ENCODE measurements at regions not wholly inside any gene's neighbourhood (a gene's known extent, or its start where the extent isn't known, plus 50 kb on each side); places are given as distances from the start of the nearest gene placed in this dataset.
"Not testable (repeated sequence)": the region's sequence is repeated elsewhere in the genome, so short reads cannot be mapped to it uniquely, and the experiment has no call there.

DNA sequence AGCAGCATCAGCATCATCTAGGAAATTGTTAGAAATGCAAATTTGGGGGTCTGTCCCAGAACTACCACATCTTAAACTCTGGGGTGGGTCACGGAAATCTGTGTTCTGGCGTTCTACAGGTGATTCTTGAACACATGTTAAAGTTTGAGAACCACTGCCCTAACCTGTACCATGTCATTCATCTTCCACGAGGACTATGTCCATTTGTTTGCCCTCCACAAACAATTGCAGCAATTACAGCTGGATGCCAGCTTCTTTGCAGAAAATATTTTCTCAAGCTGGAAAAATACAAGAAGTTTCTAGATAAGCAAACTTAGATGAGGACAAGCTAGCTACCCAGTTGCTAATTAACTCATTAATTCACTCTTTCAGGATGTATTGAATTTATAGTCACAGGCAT is 54.1 kb downstream of the MAFB start:
- DNase-seq (ENCODE audit: low read depth in 4 of 4, low spot score in 3 of 4), result no peak

DNA sequence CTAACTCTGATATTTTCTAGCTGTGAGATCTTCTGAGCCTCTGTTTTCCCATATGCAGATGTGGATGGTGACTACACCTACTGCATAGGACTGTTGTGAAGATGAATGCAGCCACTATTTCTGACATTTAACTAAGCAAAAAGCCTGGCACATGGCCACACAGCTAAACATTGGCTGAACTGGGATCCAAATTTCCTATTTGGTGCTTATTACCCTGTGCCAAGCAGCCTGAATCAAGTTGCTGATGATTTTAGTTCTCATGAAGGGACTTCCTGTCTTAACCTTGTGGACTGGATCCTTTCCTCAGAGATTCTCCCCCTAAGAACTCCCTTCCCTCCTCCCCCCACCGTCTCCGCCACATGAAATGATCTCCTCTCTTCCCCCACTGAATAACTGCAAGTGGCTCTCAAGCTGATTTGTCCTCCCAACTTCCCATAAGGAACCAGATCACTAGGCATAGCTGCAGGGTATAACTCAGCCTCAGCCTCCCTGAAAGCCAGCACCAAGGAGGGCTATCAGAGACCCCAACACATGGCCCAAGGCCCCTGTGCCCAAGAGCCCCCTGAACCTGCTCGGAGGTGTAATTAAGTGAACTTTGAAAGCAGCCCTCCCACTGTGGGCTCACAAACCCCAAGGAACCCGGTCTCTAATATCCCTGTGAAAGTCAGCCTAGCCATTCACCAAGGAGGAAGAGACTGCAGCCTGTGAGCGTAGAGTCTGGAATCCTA is 55.7 kb downstream of the MAFB start:
- DNase-seq (ENCODE audit: low read depth in 4 of 4, low spot score in 3 of 4), result no peak

DNA sequence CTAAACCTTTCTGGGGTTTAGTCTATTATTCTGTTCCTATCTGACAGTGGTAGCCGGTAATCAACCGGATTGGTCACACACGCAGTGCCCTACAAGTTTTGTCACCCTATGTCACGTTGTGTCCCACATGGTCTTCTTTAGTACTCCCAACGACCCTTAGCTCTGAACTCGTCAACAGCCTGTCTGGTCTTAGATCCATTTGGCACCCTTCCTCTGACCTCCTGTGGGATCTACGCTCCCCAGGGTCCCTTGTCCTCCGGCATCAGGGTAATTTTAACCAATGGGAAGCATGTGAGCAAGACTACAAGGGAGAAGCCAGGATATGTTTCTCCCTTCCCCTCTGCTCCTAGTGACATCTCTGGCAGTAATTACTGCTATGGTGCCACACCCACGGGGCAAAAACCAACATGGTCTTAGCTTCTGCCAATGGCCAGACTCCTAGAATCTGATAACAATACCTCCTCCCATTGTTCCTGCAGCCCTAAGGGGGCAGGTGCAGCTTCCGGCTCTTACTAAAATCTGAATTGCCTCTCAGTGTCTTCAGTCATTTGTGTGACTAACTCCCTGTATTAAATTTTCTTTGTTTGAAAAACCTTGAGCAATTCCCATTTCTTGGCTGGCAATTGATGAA is 56.6 kb downstream of the MAFB start:
- no peak for DNase-seq (ENCODE audit: low read depth in 4 of 4, low spot score in 3 of 4)

DNA sequence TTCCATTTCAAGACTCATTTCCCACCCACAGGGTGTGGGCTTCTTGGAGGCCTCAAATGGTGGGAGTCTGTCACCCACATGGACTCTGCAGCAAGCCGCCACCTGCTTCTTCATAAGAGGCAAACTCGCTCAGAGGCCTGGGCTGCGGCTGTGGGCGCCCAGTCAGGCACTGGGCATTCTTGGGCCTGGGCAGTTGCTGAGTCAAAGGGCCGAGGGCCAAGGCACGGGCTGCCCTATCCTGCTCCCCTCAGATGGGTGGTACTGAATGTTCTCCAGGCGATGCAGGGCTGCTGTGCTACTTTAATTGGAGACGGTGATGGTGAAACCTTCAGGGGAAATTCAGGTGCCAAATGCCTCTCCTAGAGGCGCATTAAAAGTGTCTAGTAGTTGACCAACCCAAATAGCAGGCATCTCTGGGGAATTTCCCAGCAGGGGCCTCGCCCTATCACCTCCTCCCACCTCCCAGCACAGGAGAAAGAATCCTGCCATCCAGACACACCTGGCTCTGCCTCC is 57.9 kb downstream of the MAFB start:
- no peak for DNase-seq (ENCODE audit: low read depth in 4 of 4, low spot score in 3 of 4)

GRCh38 chr20:40630713-40631112 is 58.3 kb downstream of the MAFB start:
- DNase-seq (ENCODE audit: low read depth in 4 of 4, low spot score in 3 of 4), result no peak

DNA sequence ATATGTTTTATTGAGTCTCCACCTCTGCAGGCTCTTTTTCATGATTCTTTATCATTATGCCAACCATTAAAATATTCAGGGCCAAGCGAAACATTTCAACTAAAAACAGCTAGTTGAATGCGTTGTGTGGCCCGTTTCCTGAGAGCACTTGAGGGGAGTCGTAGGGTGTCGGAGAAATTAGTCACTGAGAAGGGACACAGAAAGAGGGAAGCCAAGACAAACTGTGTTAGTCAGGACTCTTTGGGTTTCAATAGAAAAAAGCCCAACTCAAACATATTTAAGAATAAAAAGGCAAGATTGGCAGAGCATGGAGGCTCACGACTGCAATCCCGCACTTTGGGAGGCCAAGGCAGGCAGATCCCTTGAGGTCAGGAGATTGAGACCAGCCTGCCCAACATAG is 58.9 kb downstream of the MAFB start:
- DNase-seq (ENCODE audit: low read depth in 4 of 4, low spot score in 3 of 4), result no peak

GRCh38 chr20:40628877-40629276 is 60.2 kb downstream of the MAFB start:
- DNase-seq (ENCODE audit: low read depth in 4 of 4, low spot score in 3 of 4), result no peak

DNA sequence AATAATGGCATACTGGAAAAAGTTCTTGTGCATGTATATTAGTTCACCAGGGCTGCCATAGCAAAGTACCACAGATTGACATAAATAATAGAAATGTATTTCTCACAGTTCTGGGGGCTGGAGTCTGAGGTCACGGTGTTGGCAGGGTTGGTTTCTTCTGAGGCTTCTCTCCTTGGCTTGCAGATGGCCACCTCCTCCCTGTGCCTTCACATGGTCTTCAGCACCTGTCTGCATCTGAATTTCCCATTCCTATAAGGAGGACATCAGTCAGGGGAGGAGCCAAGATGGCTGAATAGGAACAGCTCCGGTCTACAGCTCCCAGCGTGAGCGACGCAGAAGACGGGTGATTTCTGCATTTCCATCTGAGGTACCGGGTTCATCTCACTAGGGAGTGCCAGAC is 70.0 kb downstream of the MAFB start:
- DNase-seq (ENCODE audit: low read depth in 4 of 4, low spot score in 3 of 4), result not testable (repeated sequence)

DNA sequence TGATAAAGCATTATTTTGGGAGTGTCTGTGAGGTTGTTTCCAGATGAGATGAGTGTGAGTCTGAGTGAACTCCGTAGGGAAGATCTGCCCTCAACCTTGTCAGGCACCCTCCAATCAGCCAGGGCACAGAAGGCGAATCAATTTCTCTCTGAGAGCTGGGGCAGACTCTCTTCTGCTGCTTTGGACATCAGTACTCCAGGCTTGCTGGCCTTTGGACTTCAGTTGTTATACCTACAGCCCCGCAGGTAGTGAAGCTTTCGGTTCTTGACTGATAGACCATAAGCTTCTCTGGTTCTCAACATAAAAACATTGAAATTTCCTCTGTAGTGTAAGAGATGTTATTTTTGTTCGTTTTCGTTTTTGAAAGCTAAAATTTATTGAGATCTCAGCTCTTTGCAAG is 71.4 kb downstream of the MAFB start:
- no peak for DNase-seq (ENCODE audit: low read depth in 4 of 4, low spot score in 3 of 4)

DNA sequence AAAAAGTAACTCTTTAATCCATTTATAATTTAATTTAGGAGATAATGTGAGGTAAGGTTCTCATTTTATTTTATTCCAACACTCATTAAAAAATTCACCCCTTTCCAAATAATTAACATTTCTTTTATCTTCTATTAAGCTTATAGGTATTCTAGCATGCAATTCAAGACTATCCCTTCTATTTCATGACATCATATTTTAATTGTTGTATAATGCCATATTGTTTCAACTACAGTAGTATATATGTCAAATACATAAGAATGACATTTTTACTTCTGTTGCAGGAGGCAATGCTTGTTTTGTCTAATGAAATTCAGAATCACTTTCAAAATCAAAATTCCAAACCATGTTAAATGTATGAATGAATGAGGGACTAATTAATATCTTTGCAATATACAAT is 76.2 kb downstream of the MAFB start:
- DNase-seq (ENCODE audit: low read depth in 4 of 4, low spot score in 3 of 4), result no peak

DNA sequence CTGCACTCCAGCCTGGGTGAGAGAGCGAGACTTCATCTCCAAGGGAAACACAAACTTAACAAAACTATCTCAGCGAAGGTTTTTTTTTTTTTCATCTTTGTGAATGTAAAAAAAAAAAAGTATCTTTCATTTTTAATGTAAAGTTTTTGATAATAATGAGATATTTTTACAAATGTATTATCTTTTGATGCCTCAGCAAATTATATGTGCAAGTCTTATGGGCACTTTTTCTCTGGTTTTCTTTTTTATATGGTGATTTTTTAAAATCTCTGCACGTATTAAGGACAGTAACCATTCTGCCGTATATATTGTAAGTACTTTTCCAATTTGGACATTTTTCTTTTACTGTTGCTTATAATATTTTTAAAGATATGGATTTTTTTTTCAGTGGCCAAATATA is 76.8 kb downstream of the MAFB start:
- no peak for DNase-seq (ENCODE audit: low read depth in 4 of 4, low spot score in 3 of 4)

DNA sequence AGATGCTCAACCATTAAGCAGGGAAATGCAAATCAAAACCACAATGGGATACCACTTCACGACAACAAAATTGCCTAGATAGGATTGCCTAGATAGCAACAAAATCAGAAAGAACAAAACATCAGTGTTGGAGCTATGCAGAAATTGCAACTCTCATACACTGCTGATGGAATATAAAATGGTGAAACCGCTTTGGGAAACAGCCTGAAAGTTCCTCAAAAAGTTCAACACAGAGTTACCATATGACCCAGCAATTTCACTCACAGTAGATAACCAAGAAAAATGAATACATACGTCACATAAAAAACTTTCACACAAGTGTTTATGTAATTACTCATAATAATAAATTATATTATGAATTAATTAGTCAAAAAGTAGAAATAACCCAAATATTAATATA is 78.3 kb downstream of the MAFB start:
- no peak for DNase-seq (ENCODE audit: low read depth in 4 of 4, low spot score in 3 of 4)

GRCh38 chr20:40607927-40608326 is 81.1 kb downstream of the MAFB start:
- no peak for DNase-seq (ENCODE audit: low read depth in 4 of 4, low spot score in 3 of 4)

- no peak for DNase-seq (ENCODE audit: low read depth in 4 of 4, low spot score in 3 of 4)
Measured at GRCh38 chr20:40606660-40607059, 82.4 kb downstream of the MAFB start.

- DNase-seq (ENCODE audit: low read depth in 4 of 4, low spot score in 3 of 4), result no peak
Measured at GRCh38 chr20:40606237-40606636, 82.8 kb downstream of the MAFB start.

GRCh38 chr20:40604416-40604815 is 84.6 kb downstream of the MAFB start:
- DNase-seq (ENCODE audit: low read depth in 4 of 4, low spot score in 3 of 4), result no peak

- DNase-seq (ENCODE audit: low read depth in 4 of 4, low spot score in 3 of 4), result no peak
Measured at GRCh38 chr20:40603057-40603651, 85.9 kb downstream of the MAFB start.

GRCh38 chr20:40602381-40602780 is 86.7 kb downstream of the MAFB start:
- no peak for DNase-seq (ENCODE audit: low read depth in 4 of 4, low spot score in 3 of 4)

DNA sequence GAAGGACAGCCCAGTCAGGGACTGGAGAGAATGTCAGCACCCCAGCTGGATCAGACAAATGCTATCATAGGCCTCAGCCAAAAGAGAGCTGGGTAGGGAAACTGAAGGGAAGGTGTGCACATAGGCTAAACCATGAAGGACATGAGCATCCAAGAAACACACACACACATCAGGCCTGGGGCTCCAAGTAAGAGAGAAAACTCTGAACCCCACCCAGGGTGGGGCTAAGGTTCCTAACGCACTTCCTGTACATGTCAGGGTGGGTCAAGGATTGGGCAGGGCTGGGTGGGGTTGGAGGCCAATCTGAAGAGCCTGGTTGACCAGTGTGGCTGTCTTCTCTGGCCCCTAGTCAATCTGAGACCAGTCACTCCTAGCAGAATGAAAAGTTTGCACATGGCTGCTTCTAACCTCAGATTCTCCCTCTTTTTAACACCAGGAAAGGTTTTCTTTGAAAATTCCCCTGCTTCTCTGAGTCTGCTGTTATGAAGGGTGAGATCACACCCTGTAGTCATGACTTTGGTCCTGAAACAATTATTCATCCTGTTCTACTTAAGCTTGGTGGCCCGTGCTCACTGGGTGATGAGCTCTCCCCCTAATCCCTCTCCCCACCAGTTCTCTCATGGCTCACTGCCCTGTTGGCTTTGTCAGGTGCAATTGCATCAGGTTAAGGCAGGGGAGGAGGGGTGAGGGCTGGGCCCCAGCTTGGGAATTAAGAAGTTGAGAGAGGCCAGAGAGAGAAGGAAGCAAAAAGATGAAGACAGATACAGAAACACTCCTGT is 88.4 kb downstream of the MAFB start:
- no peak for DNase-seq (ENCODE audit: low read depth in 4 of 4, low spot score in 3 of 4)

GRCh38 chr20:40599987-40600386 is 89.0 kb downstream of the MAFB start:
- no peak for DNase-seq (ENCODE audit: low read depth in 4 of 4, low spot score in 3 of 4)

DNA sequence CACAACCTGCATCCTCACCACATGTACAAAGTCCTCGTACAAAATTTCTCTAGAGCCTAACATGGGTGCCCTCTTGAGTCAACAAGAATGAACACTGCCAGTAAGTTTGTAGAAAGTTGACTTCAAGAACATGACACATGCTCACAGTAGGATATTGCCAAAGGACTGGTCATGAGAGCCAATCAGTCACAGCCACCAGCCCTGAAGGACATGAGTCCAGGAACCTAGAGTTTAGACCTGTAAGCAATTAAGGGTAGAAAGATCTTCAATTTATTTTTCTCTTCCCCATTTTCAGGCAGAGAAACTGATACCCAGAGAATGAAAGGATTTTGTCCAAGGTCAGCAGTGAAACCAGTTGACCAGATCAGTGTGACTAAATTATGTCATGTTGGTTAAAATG is 96.1 kb downstream of the MAFB start:
- no peak for DNase-seq (ENCODE audit: low read depth in 4 of 4, low spot score in 3 of 4)
